TTC549 (cell line): ENCODE measurements at regions not wholly inside any gene's neighbourhood (a gene's known extent, or its start where the extent isn't known, plus 50 kb on each side); places are given as distances from the start of the nearest gene placed in this dataset.
"Not testable (repeated sequence)": the region's sequence is repeated elsewhere in the genome, so short reads cannot be mapped to it uniquely, and the experiment has no call there.

Experiments
- FAIRE-seq: peaks from 2 replicates; lab custom pipeline; 2012; peaks lifted over from hg19 to GRCh38; lab: Jason Lieb, UNC

- FAIRE-seq, result no peak
These were observed 290.2 kb downstream of the SPATA17 start for GRCh38 chr1:217921126-217921904.

DNA sequence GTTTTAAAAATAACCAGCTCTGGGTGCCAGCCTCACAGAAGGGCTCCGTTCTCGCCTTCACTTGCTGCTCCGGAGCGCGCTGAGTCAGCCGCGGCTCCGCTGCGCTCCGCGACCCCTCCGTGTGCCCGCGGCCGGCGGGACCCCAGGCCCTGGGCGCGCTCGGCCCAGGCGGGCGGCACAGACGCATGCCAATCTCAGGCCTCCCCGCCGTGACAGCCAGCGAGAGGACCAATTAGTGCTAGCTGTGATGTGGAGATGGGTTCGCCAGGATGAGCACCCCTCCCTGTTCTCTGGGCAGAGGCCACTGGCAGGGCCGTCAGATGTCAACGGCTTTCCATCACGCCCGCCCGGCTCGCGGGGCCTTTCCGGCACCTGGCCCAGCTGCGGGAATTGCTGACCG, 293.8 kb downstream of the SPATA17 start:
- no peak for FAIRE-seq

DNA sequence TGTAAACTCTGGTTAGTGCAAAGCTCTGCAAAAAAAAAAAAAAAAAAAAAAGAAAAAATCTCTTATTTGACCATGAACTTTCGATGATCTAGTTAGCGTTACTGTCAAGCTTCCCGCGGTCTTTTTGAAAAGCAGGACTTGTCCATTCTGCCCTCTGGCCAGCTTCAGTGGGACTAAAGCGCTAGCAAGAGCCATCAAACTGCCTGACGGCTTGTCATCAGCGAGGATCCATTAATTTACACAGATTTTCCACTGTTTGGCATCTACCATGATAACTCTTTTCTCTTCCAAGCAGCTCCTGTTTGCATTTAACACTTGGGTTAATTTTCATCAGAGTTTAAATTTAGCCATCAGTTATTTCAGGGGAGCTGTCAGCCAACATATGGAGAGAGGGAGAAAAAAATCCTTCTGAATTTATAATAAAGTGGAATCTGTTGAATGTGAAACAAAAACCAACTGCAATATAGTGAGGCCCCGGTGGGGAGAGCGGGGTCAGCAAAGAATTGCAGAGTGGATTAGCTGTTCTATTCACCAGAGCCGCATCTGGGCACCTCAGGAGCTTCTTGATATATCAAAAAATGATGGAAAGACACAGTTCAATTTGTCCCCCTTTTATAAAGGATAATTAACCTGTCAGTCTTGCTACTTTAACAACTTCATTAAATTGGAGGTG, 298.2 kb downstream of the SPATA17 start:
- no peak for FAIRE-seq

GRCh38 chr1:217943361-217943760, 312.2 kb downstream of the SPATA17 start:
- FAIRE-seq, result no peak

GRCh38 chr1:217944550-217944949, 313.4 kb downstream of the SPATA17 start:
- FAIRE-seq, result no peak

GRCh38 chr1:217946511-217946910, 315.4 kb downstream of the SPATA17 start:
- FAIRE-seq, result no peak

- FAIRE-seq, result no peak
These were observed 317.6 kb downstream of the SPATA17 start for GRCh38 chr1:217948741-217949140.

GRCh38 chr1:217953330-217953729, 322.2 kb downstream of the SPATA17 start:
- no peak for FAIRE-seq

DNA sequence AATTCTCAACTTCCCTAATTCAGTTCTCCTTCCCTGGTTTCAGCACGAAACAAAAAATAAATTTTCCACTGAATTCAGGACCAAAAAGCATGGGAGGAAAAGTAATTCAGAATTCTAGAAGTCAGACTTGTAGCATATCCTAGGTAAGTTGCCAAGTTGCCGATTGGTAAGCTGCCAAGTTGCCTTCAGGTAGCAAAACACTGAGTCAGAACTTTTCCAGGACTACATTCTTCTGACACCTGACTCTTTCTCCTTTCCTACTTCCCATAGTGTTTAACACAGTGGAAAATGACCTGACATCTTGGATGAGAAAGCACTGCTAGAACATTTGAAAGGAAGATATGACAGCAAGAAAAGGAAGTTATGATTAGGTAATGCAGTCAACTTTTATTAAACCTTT, 322.8 kb downstream of the SPATA17 start:
- no peak for FAIRE-seq

- no peak for FAIRE-seq
These were observed 324.6 kb downstream of the SPATA17 start for GRCh38 chr1:217955723-217956122.

DNA sequence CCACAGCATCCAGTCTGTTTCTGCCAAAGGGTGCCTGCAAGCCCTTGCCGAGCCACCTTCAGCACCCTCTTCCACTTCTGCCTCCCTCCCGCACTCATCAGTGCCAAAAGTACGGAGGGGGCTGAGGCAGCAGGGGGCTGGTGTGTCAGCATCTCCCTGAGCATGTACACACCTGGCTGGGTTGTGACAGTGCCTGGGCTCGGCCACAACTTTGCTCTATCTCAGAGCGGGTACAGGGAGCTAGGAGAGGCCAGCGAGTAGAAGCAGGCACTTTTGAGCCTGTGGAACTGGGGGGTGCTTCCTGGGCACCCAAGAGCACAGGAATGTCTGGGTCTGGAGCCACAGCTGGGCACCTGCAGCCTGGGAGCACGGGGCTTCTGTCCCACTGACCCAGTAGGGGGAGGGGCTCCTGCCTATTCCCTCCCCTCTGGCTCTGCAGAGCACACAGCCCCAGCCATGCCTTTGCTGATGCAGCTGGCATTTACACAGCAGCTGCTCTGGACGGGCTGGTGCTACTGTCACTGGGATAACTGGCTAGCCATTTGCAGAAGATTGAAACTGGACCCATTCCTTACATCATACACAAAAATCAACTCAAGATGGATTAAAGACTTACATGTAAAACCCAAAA, 319.8 kb upstream of the RRP15 start:
- no peak for FAIRE-seq

DNA sequence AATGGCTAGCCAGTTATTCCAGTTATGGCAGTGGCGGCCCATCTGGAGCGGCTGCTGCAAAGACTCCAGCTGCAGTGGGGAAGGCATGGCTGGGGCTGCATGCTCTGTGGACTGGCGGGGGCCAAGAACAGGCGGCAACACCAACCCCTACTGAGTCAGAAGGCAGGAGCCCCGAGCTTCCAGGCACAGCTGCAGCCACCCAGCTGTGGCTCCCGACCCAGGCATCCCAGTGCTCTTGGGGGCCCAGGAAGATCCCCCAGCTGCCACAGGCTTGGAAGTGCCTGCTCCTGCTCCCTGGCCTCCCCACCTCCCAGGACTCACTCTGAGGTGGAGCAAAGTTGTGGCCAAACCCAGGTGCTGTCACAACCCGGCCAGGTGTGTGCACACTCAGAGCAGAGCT, 317.0 kb upstream of the RRP15 start:
- FAIRE-seq, result no peak

GRCh38 chr1:217969428-217969827, 315.7 kb upstream of the RRP15 start:
- FAIRE-seq, result no peak

- no peak for FAIRE-seq
These were observed 307.1 kb upstream of the RRP15 start for GRCh38 chr1:217977943-217978342.

GRCh38 chr1:217981430-217981829, 303.7 kb upstream of the RRP15 start:
- no peak for FAIRE-seq

GRCh38 chr1:217982331-217983050, 302.6 kb upstream of the RRP15 start:
- no peak for FAIRE-seq

DNA sequence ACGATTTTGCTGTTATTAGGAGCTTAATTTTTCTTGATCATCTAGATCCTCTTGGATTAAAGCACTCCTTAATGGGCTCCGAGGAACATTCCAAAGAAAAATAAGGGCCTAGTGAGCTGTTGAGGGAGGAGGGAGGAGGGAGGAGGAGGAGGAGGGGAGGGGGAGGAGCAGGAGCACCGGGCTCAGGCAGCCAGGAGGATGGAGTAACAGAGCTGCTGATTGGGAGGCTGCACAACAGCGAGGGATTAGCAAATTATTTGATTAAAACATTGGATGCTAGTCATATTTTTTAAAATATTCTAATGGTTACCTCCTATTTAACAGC, 302.1 kb upstream of the RRP15 start:
- no peak for FAIRE-seq

- no peak for FAIRE-seq
These were observed 299.5 kb upstream of the RRP15 start for GRCh38 chr1:217985641-217986040.

DNA sequence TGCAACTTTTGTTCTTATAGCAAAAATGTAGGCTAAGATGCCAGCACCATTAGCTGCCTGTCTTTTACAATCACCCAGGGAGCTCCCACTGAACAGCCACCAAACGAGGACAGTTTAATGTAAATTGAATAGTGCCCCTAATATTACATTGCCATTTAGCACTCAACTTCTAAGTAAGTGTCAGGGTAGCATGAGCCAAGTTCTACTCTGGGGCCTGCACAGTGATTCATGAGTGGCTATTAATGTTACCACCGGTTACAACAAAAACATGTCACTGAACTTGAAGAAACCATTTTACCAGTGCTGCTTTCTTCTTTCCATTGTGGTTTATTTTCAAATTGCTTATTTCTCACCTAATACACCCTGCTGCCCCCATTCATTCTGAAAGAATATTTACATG, 295.6 kb upstream of the RRP15 start:
- FAIRE-seq, result no peak

GRCh38 chr1:217993439-217993838, 291.7 kb upstream of the RRP15 start:
- FAIRE-seq, result no peak

- not testable (repeated sequence) for FAIRE-seq
These were observed 276.8 kb upstream of the RRP15 start for GRCh38 chr1:218008296-218008695.

DNA sequence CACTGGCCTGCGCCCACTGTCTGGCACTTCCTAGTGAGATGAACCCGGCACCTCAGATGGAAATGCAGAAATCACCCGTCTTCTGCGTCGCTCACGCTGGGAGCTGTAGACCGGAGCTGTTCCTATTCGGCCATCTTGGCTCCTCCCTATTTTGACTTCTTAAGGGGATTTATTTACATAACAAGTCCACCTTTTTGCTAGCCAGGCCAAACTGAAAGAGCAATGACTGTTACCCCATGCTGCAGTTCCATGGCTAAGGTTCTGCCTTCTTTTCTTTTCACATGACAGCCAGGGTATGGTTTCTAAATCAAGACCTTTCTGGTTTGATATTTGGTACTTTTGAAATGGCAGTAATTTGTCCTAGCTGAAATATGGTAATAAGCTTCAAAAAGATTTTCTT, 270.0 kb upstream of the RRP15 start:
- FAIRE-seq, result not testable (repeated sequence)

GRCh38 chr1:218024211-218024720, 260.8 kb upstream of the RRP15 start:
- no peak for FAIRE-seq
